ENCODE measurements at regions not wholly inside any gene's neighbourhood (a gene's known extent, or its start where the extent isn't known, plus 50 kb on each side); places are given as distances from the start of the nearest gene placed in this dataset.

- Mint-ChIP-seq H3K4me1 (peaks cover 12% of the 10 kb centered on the region), H3K4me3 (peak overlapping the region in 1 of 2 donors; percentile 46), H3K27ac (no peak overlapping the region), H3K27me3 (ENCODE audit: low read depth in 3 of 3) (peaks cover 0 to 1% (median 1%) of the 10 kb centered on the region in 3 donors), H3K9me3 (peaks cover 0 to 1% (median 0%) of the 10 kb centered on the region in 7 donors), H3K36me3 (no peaks in the 10 kb centered on the region)
- Histone ChIP-seq H3K9ac (ENCODE audit: insufficient read depth, low read length, poor library complexity, severe bottlenecking) (no peak overlapping the region), H3K79me2 (ENCODE audit: insufficient read depth, low read length) (no peaks in the 10 kb centered on the region), H3K4me2 (replicated peaks; ENCODE audit: extremely low read depth, low read length, poor library complexity, severe bottlenecking) (no peak overlapping the region), H4K20me1 (ENCODE audit: insufficient read depth, low read length) (no peaks in the 10 kb centered on the region), H2AFZ (ENCODE audit: insufficient read depth, low read depth, low read length, poor library complexity, severe bottlenecking) (no peak overlapping the region), H3K9me3 (replicated peaks in 1 of 2; ENCODE audit: control insufficient read depth in 1 of 2, insufficient read depth in 1 of 2, low read length in 2 of 2) (no peaks in the 10 kb centered on the region), H3K4me1 (ENCODE audit: control insufficient read depth in 1 of 2, insufficient read depth in 2 of 2, low read length in 2 of 2) (peaks cover 6 to 8% of the 10 kb centered on the region in 2 donors), H3K27me3 (ENCODE audit: control insufficient read depth in 2 of 2, insufficient read depth in 2 of 2, low read length in 2 of 2) (no peaks in the 10 kb centered on the region), H3K27ac (ENCODE audit: low read depth in 1 of 2, low read length in 2 of 2) (no peak overlapping the region), H3K36me3 (replicated peaks in 1 of 2; ENCODE audit: control insufficient read depth in 1 of 2, insufficient read depth in 2 of 2, low read length in 2 of 2) (no peaks in the 10 kb centered on the region), H3K4me3 (replicated peaks in 1 of 3; ENCODE audit: low read depth in 2 of 3, low read length in 3 of 3) (no peak overlapping the region)
- 27% methylated on average over 3 of the region's 3 CpGs for WGBS (ENCODE audit: insufficient coverage)
- DNase-seq: no peak
- TF ChIP-seq CTCF (IDR thresholded peaks at IDR 0.05): no peak
- intact Hi-C loops (cut with micrococcal nuclease): no loop called here
Observed at GRCh38 chr4:100100985-100101384, 89.3 kb downstream of the DDIT4L start.

GRCh38 chr4:100099746-100100145 lies 90.5 kb downstream of the DDIT4L start:
- H3K9me3 ChIP-seq (replicated peaks in 1 of 2; ENCODE audit: control insufficient read depth in 1 of 2, insufficient read depth in 1 of 2, low read length in 2 of 2): no peaks in the 10 kb centered on the region
- intact Hi-C loops (cut with micrococcal nuclease): no loop called here
- no peak overlapping the region for H3K27ac ChIP-seq (ENCODE audit: low read depth in 1 of 2, low read length in 2 of 2)
- no peak overlapping the region for H3K4me3 ChIP-seq (replicated peaks in 1 of 3; ENCODE audit: low read depth in 2 of 3, low read length in 3 of 3)
- no peak overlapping the region for H2AFZ ChIP-seq (ENCODE audit: insufficient read depth, low read depth, low read length, poor library complexity, severe bottlenecking)
- no peak overlapping the region for H3K4me2 ChIP-seq (replicated peaks; ENCODE audit: extremely low read depth, low read length, poor library complexity, severe bottlenecking)
- Mint-ChIP-seq H3K4me3 (no peak overlapping the region), H3K4me1 (peaks cover 19% of the 10 kb centered on the region), H3K9me3 (no peaks in the 10 kb centered on the region), H3K27me3 (ENCODE audit: low read depth in 3 of 3) (peaks cover 0 to 1% (median 1%) of the 10 kb centered on the region in 3 donors), H3K36me3 (no peaks in the 10 kb centered on the region), H3K27ac (no peak overlapping the region)
- no peaks in the 10 kb centered on the region for H3K79me2 ChIP-seq (ENCODE audit: insufficient read depth, low read length)
- H4K20me1 ChIP-seq (ENCODE audit: insufficient read depth, low read length): no peaks in the 10 kb centered on the region
- H3K36me3 ChIP-seq (replicated peaks in 1 of 2; ENCODE audit: control insufficient read depth in 1 of 2, insufficient read depth in 2 of 2, low read length in 2 of 2): no peaks in the 10 kb centered on the region
- WGBS (ENCODE audit: insufficient coverage): 83% methylated on average over 1 of the region's 2 CpGs
- H3K4me1 ChIP-seq (ENCODE audit: control insufficient read depth in 1 of 2, insufficient read depth in 2 of 2, low read length in 2 of 2): peaks cover 6 to 8% of the 10 kb centered on the region in 2 donors
- no peaks in the 10 kb centered on the region for H3K27me3 ChIP-seq (ENCODE audit: control insufficient read depth in 2 of 2, insufficient read depth in 2 of 2, low read length in 2 of 2)
- no peak for DNase-seq
- no peak for TF ChIP-seq CTCF (IDR thresholded peaks at IDR 0.05)
- H3K9ac ChIP-seq (ENCODE audit: insufficient read depth, low read length, poor library complexity, severe bottlenecking): no peak overlapping the region
